Right cardiac atrium (tissue), 5 donors: ENCODE measurements at regions not wholly inside any gene's neighbourhood (a gene's known extent, or its start where the extent isn't known, plus 50 kb on each side); places are given as distances from the start of the nearest gene placed in this dataset.

Experiments
- ATAC-seq, 2 donors: fragments of 200-7000 bp; cut with Tn5 transposase; one replicate each; pipeline versions ENCODE4 v1.8.0 to v1.9.1; 2020; ENCODE audit warnings: moderate library complexity in 2 of 2, mild to moderate bottlenecking in 1 of 2
- DNase-seq, 3 donors: peaks; one replicate each; pipeline ENCODE4 v3.0.0-alpha.2; 2020
- H3K27ac ChIP-seq: one replicate; pipeline ENCODE4 v1.5.1; 2013; ENCODE audit warnings: mild to moderate bottlenecking, low read length, control low read depth, moderate library complexity
- H3K27me3 ChIP-seq: one replicate; pipeline ENCODE4 v1.6.1; 2013; ENCODE audit not compliant: control insufficient read depth, insufficient read depth
- H3K4me1 ChIP-seq: one replicate; pipeline ENCODE4 v1.6.1; 2013; ENCODE audit warnings: low read length; ENCODE audit not compliant: control insufficient read depth, insufficient read depth
- H3K4me3 ChIP-seq: one replicate; pipeline ENCODE4 v1.5.1; 2013; ENCODE audit warnings: low read length, control low read depth
- H3K9me3 ChIP-seq: one replicate; pipeline ENCODE4 v1.6.1; 2013; ENCODE audit warnings: low read length; ENCODE audit not compliant: control insufficient read depth
- WGBS: extraction: QIAGEN DNeasy Blood & Tissue Kit; methylation state at CpG from one replicate; pipeline ENCODE4 v1.1.7; 2013; 5-methylcytosine and 5-hydroxymethylcytosine counted together
- intact Hi-C, 4 donors: fragments of 100-400 bp; cut with DNase I; formaldehyde crosslinking; loops; one replicate each; pipeline versions ENCODE4 v1.11.0 to v1.14.0; 2022 to 2023
- donor health status: healthy with polysubstance abuse.
- donor health status: DM: no; HTN: yes; CAD: no.
- donor health status: DM: no; HTN: no; CAD: no.
- donor health status: DM: no; HTN: yes; CAD: no; lungs with severe emphysema.
- donor health status: DM: yes; HTN: yes; CAD: no.

- DNase-seq (no peak), ATAC-seq (no peak)
- Histone ChIP-seq H3K27me3 (no peaks in the 10 kb centered on the region), H3K4me1 (no peaks in the 10 kb centered on the region), H3K27ac (no peak overlapping the region), H3K4me3 (no peak overlapping the region), H3K9me3 (no peaks in the 10 kb centered on the region)
- intact Hi-C loops, result no loop called here
- WGBS, result 64% methylated on average over 2 of the region's 2 CpGs
These were observed 372.8 kb upstream of the DAB1 start for GRCh38 chr1:57796616-57797015.

DNA sequence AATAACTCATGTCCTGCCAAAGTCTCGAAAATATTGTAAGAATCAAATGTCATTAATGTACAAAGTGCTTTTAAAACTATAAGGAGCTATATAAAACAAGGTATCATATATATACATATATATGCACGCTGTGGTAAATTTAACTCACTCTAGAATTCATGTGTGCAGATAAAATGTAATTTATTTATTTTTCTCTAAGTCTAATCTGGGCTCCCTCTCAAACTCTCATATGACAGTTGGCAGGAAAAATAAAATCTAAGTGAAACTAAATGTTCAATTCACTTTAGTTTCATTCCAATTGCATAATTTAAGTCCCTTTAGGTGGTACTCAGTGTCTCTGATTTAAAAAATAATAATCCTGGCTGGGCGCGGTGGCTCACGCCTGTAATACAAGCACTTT is 372.0 kb upstream of the DAB1 start:
- intact Hi-C loops, result no loop called here
- no peaks in the 10 kb centered on the region for H3K27me3 ChIP-seq

GRCh38 chr1:57794078-57794477 is 370.2 kb upstream of the DAB1 start:
- intact Hi-C loops, result no loop called here
- WGBS, result 66% methylated on average over 2 of the region's 2 CpGs
- Histone ChIP-seq H3K27me3 (no peaks in the 10 kb centered on the region), H3K4me3 (no peak overlapping the region), H3K27ac (no peak overlapping the region), H3K4me1 (no peaks in the 10 kb centered on the region), H3K9me3 (no peaks in the 10 kb centered on the region)
- ATAC-seq (no peak), DNase-seq (no peak)

More for the DNA sequence above, 372.0 kb upstream of the DAB1 start:
- H3K9me3 ChIP-seq, result no peaks in the 10 kb centered on the region
- ATAC-seq (no peak), DNase-seq (no peak)
- H3K27ac ChIP-seq, result no peak overlapping the region
- WGBS, result 77% methylated on average over 5 of the region's 5 CpGs
- H3K4me1 ChIP-seq, result no peaks in the 10 kb centered on the region
- H3K4me3 ChIP-seq, result no peak overlapping the region

GRCh38 chr1:57791497-57791896 is 367.6 kb upstream of the DAB1 start:
- no peaks in the 10 kb centered on the region for H3K9me3 ChIP-seq
- intact Hi-C loops, result no loop called here
- ATAC-seq, result no peak
- no peak overlapping the region for H3K4me3 ChIP-seq
- H3K4me1 ChIP-seq, result no peaks in the 10 kb centered on the region
- WGBS, result 76% methylated on average over 3 of the region's 3 CpGs
- H3K27ac ChIP-seq, result no peak overlapping the region
- DNase-seq, result no peak
- H3K27me3 ChIP-seq, result no peaks in the 10 kb centered on the region

DNA sequence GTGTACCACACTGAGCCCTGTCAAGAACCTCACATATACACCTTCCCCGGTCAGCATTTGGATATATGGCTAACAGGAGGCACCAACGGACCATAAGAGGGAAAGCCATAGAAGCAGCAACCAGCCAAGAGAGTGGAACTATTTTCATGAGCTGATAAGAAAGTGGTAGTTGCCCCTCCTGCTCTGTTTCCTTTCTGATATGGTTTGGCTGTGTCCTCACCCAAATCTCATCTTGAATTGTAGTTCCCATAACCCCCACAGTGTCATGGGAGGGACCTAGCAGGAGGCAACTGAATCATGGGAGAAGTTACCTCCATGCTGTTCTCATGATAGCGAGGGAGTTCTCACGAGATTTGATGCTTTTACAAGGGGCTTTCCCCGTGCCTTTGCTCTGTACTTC is 366.1 kb upstream of the DAB1 start:
- H3K9me3 ChIP-seq, result no peaks in the 10 kb centered on the region
- H3K4me1 ChIP-seq, result no peaks in the 10 kb centered on the region
- no peaks in the 10 kb centered on the region for H3K27me3 ChIP-seq
- WGBS, result 82% methylated on average over 5 of the region's 5 CpGs
- ATAC-seq (no peak), DNase-seq (no peak)
- H3K27ac ChIP-seq, result no peak overlapping the region
- intact Hi-C loops, result no loop called here
- H3K4me3 ChIP-seq, result no peak overlapping the region

GRCh38 chr1:57788313-57788712 is 364.5 kb upstream of the DAB1 start:
- H3K27me3 ChIP-seq, result no peaks in the 10 kb centered on the region
- H3K4me3 ChIP-seq, result no peak overlapping the region
- intact Hi-C loops, result no loop called here
- DNase-seq, result no peak
- 40% methylated on average over 1 of the region's 1 CpG for WGBS
- no peak for ATAC-seq
- H3K9me3 ChIP-seq, result no peaks in the 10 kb centered on the region
- no peak overlapping the region for H3K27ac ChIP-seq
- no peaks in the 10 kb centered on the region for H3K4me1 ChIP-seq

GRCh38 chr1:57784356-57784755 is 360.5 kb upstream of the DAB1 start:
- ATAC-seq (no peak), DNase-seq (no peak)
- Histone ChIP-seq H3K27ac (no peak overlapping the region), H3K27me3 (no peaks in the 10 kb centered on the region), H3K4me3 (no peak overlapping the region), H3K9me3 (no peaks in the 10 kb centered on the region), H3K4me1 (no peaks in the 10 kb centered on the region)
- intact Hi-C loops, result no loop called here
- WGBS, result 60% methylated on average over 1 of the region's 1 CpG

- intact Hi-C loops, result no loop called here
- WGBS, result 66% methylated on average over 2 of the region's 2 CpGs
- Histone ChIP-seq H3K4me1 (no peaks in the 10 kb centered on the region), H3K9me3 (no peaks in the 10 kb centered on the region), H3K27me3 (no peaks in the 10 kb centered on the region), H3K27ac (no peak overlapping the region), H3K4me3 (no peak overlapping the region)
- DNase-seq (no peak), ATAC-seq (no peak)
These were observed 358.5 kb upstream of the DAB1 start for GRCh38 chr1:57782357-57782756.

GRCh38 chr1:57772580-57773195 is 348.8 kb upstream of the DAB1 start:
- 55% methylated on average over 1 of the region's 1 CpG for WGBS
- Histone ChIP-seq H3K4me1 (no peaks in the 10 kb centered on the region), H3K27me3 (no peaks in the 10 kb centered on the region), H3K4me3 (no peak overlapping the region), H3K27ac (no peak overlapping the region), H3K9me3 (no peaks in the 10 kb centered on the region)
- no peak for ATAC-seq
- no peak for DNase-seq
- intact Hi-C loops, result no loop called here

DNA sequence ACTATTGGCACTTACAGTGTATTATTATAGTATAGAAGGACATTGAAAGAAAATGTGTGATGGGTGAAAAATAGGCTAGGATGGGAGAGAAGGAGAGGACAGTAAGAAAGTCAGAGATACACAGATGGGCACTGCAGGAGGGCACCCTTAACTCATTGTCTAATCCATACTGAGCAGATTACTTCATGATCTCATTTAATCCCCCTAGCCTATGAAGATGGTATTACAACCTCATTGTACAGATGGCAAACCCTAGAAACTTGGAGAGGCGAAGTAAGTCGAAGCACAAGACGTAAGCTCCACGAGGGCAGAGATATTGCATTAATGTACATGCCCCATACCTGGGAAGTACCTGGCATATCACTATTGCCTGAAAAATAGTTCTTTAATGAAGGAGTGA is 346.9 kb upstream of the DAB1 start:
- no peak for ATAC-seq
- no peak overlapping the region for H3K27ac ChIP-seq
- no peaks in the 10 kb centered on the region for H3K4me1 ChIP-seq
- intact Hi-C loops, result no loop called here
- H3K9me3 ChIP-seq, result no peaks in the 10 kb centered on the region
- 82% methylated on average over 4 of the region's 4 CpGs for WGBS
- H3K27me3 ChIP-seq, result no peaks in the 10 kb centered on the region
- no peak overlapping the region for H3K4me3 ChIP-seq
- no peak for DNase-seq

- WGBS, result 79% methylated on average over 1 of the region's 1 CpG
- Histone ChIP-seq H3K4me1 (no peaks in the 10 kb centered on the region), H3K27me3 (no peaks in the 10 kb centered on the region), H3K9me3 (no peaks in the 10 kb centered on the region), H3K27ac (no peak overlapping the region), H3K4me3 (no peak overlapping the region)
- ATAC-seq, result no peak
- intact Hi-C loops, result no loop called here
- no peak for DNase-seq
These were observed 346.4 kb upstream of the DAB1 start for GRCh38 chr1:57770236-57770635.

GRCh38 chr1:57761628-57762027 is 337.8 kb upstream of the DAB1 start:
- 40% methylated on average over 8 of the region's 8 CpGs for WGBS
- Histone ChIP-seq H3K9me3 (no peaks in the 10 kb centered on the region), H3K4me1 (no peaks in the 10 kb centered on the region), H3K27me3 (no peaks in the 10 kb centered on the region), H3K27ac (no peak overlapping the region), H3K4me3 (no peak overlapping the region)
- ATAC-seq, result no peak
- intact Hi-C loops, result no loop called here
- no peak for DNase-seq
